SK-N-MC (cell line): ENCODE measurements at regions not wholly inside any gene's neighbourhood (a gene's known extent, or its start where the extent isn't known, plus 50 kb on each side); places are given as distances from the start of the nearest gene placed in this dataset.

ENCODE experiments used
- DNase-seq: peaks from one replicate; pipeline ENCODE4 v3.0.0-alpha.2; 2011; ENCODE audit warnings: low read depth, low spot score
- H3K27ac ChIP-seq: fragments of 200-600 bp; sonication (generic); 2 replicates; pipeline ENCODE4 v1.5.1; 2016; ENCODE audit warnings: mixed run types
- H3K36me3 ChIP-seq: fragments of 200-600 bp; sonication (generic); 2 replicates; pipeline ENCODE4 v1.6.1; 2017; ENCODE audit warnings: antibody characterized with exemption, low read length, mixed read lengths; ENCODE audit not compliant: insufficient read depth
- H3K4me3 ChIP-seq: fragments of 200-600 bp; sonication (generic); 2 replicates; pipeline ENCODE4 v1.5.1; 2016
- H3K9ac ChIP-seq: fragments of 200-600 bp; sonication (generic); 2 replicates; pipeline ENCODE4 v1.8.0; 2017; ENCODE audit warnings: mixed run types, mixed read lengths; ENCODE audit not compliant: insufficient read length
- H3K9me3 ChIP-seq: fragments of 200-600 bp; sonication (generic); 2 replicates; pipeline ENCODE4 v1.6.1; 2017; ENCODE audit warnings: low read depth, mild to moderate bottlenecking, antibody characterized with exemption, low read length, moderate library complexity, mixed read lengths
- EZH2 ChIP-seq: fragments of 200-600 bp; sonication (generic); IDR thresholded peaks from one replicate; pipeline ENCODE4 v1.6.1; 2017; ENCODE audit warnings: antibody characterized with exemption
- FOXP2 ChIP-seq: optimal IDR thresholded peaks from 2 replicates; pipeline ENCODE3; 2011; ENCODE audit warnings: mild to moderate bottlenecking, moderate library complexity; ENCODE audit not compliant: insufficient read depth; ENCODE audit errors: extremely low read length, control extremely low read depth
- POLR2AphosphoS5 ChIP-seq: IDR thresholded peaks from 2 replicates; pipeline ENCODE4 v1.6.1; 2012; ENCODE audit warnings: mild to moderate bottlenecking, low read depth, low read length, borderline replicate concordance

GRCh38 chr1:209343511-209343910 is 240.0 kb upstream of the CAMK1G start:
- Histone ChIP-seq H3K9me3 (no peaks in the 10 kb centered on the region), H3K27ac (no peak overlapping the region), H3K4me3 (no peak overlapping the region), H3K9ac (no peak overlapping the region), H3K36me3 (no peaks in the 10 kb centered on the region)
- TF ChIP-seq FOXP2 (no peak), POLR2AphosphoS5 (no peak), EZH2 (no peak)
- DNase-seq, result no peak

- H3K4me3 ChIP-seq, result no peak overlapping the region
- H3K27ac ChIP-seq, result no peak overlapping the region
- no peaks in the 10 kb centered on the region for H3K9me3 ChIP-seq
- DNase-seq, result no peak
- TF ChIP-seq POLR2AphosphoS5 (no peak), FOXP2 (no peak), EZH2 (no peak)
- no peak overlapping the region for H3K9ac ChIP-seq
- H3K36me3 ChIP-seq, result no peaks in the 10 kb centered on the region
Measured at GRCh38 chr1:209344156-209344555, 239.4 kb upstream of the CAMK1G start.

- H3K27ac ChIP-seq, result no peak overlapping the region
- no peaks in the 10 kb centered on the region for H3K36me3 ChIP-seq
- no peaks in the 10 kb centered on the region for H3K9me3 ChIP-seq
- H3K9ac ChIP-seq, result no peak overlapping the region
- no peak for DNase-seq
- no peak overlapping the region for H3K4me3 ChIP-seq
- TF ChIP-seq POLR2AphosphoS5, result no peak
- no peak for TF ChIP-seq FOXP2
- TF ChIP-seq EZH2, result no peak
Measured at GRCh38 chr1:209349363-209350308, 233.9 kb upstream of the CAMK1G start.

GRCh38 chr1:209353053-209353452 is 230.5 kb upstream of the CAMK1G start:
- DNase-seq, result no peak
- no peaks in the 10 kb centered on the region for H3K9me3 ChIP-seq
- TF ChIP-seq FOXP2 (no peak), POLR2AphosphoS5 (no peak), EZH2 (no peak)

GRCh38 chr1:209354111-209354839 is 229.2 kb upstream of the CAMK1G start:
- H3K36me3 ChIP-seq, result no peaks in the 10 kb centered on the region
- peak; percentile 90 for DNase-seq
- 0 out of 2 replicates have a peak overlapping the region, but pooled peaks have one; percentile 39 for H3K4me3 ChIP-seq
- no peaks in the 10 kb centered on the region for H3K9me3 ChIP-seq
- TF ChIP-seq POLR2AphosphoS5, result no peak
- TF ChIP-seq EZH2, result no peak
- TF ChIP-seq FOXP2, result no peak
- no peak overlapping the region for H3K9ac ChIP-seq
- no peak overlapping the region; the same call in 1 of the 2 replicates for H3K27ac ChIP-seq

More at GRCh38 chr1:209353053-209353452, 230.5 kb upstream of the CAMK1G start:
- no peak overlapping the region for H3K27ac ChIP-seq
- H3K4me3 ChIP-seq, result no peak overlapping the region
- H3K9ac ChIP-seq, result no peak overlapping the region
- no peaks in the 10 kb centered on the region for H3K36me3 ChIP-seq

GRCh38 chr1:209354840-209355165 is 228.7 kb upstream of the CAMK1G start:
- Histone ChIP-seq H3K27ac (no peak overlapping the region; the same call in 1 of the 2 replicates), H3K9ac (no peak overlapping the region)
- TF ChIP-seq FOXP2 (no peak), EZH2 (no peak), POLR2AphosphoS5 (no peak)

GRCh38 chr1:209355415-209355814 is 228.1 kb upstream of the CAMK1G start:
- no peak overlapping the region for H3K27ac ChIP-seq
- no peak overlapping the region for H3K4me3 ChIP-seq
- TF ChIP-seq FOXP2 (no peak), POLR2AphosphoS5 (no peak), EZH2 (no peak)
- H3K9ac ChIP-seq, result no peak overlapping the region
- no peaks in the 10 kb centered on the region for H3K36me3 ChIP-seq
- DNase-seq, result no peak
- no peaks in the 10 kb centered on the region for H3K9me3 ChIP-seq

More at GRCh38 chr1:209354840-209355165, 228.7 kb upstream of the CAMK1G start:
- Histone ChIP-seq H3K36me3 (no peaks in the 10 kb centered on the region), H3K9me3 (no peaks in the 10 kb centered on the region), H3K4me3 (0 out of 2 replicates have a peak overlapping the region, but pooled peaks have one; percentile 39)
- DNase-seq, result no peak

GRCh38 chr1:209356976-209357377 is 226.5 kb upstream of the CAMK1G start:
- H3K9ac ChIP-seq, result no peak overlapping the region
- TF ChIP-seq POLR2AphosphoS5 (no peak), FOXP2 (no peak), EZH2 (no peak)
- peak; percentile 8 for DNase-seq
- H3K9me3 ChIP-seq, result no peaks in the 10 kb centered on the region
- no peaks in the 10 kb centered on the region for H3K36me3 ChIP-seq
- H3K4me3 ChIP-seq, result no peak overlapping the region; the same call in 1 of the 2 replicates
- H3K27ac ChIP-seq, result peak overlapping the region; percentile 69
